ENCODE measurements at regions not wholly inside any gene's neighbourhood (a gene's known extent, or its start where the extent isn't known, plus 50 kb on each side); places are given as distances from the start of the nearest gene placed in this dataset.

DNA sequence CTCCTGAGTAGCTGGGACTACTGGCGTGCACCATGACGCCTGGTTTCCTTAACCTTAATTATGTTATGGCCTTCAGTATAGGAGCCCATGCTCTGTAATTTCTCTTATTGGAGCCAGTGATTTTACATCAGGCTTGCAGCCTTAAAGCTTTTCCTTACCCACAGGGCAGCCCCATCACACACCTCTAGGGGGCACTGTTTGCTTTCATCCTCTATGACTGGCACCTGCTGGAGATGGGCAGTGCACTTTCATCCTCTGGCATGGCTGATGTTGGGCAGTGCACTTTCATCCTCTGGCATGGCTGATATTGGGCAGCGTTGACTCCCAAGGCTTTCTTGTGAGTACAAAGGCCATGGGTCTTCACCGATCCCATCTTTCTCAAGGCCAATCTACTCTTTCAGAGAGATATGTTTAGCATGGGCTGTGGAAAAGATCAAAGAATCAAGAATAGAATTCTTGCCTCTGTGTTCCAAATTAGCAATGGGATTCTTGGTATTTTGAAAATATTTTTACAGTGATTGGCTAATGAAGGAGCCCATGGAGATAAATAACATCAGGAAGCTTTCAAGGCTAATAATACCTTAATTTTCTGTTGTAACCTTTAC, 80.7 kb upstream of the MEX3C start:
- TF ChIP-seq CTCF (IDR thresholded peaks at IDR 0.05; ENCODE audit: borderline replicate concordance, extremely low read depth, low read length, poor library complexity, severe bottlenecking) (peak; percentile 80), EZH2 (IDR thresholded peaks at IDR 0.05; ENCODE audit: borderline replicate concordance, low read depth, low read length, severe bottlenecking) (no peak)
